HUES48 (cell line): ENCODE measurements at regions not wholly inside any gene's neighbourhood (a gene's known extent, or its start where the extent isn't known, plus 50 kb on each side); places are given as distances from the start of the nearest gene placed in this dataset.

Source experiments
- H3K27ac ChIP-seq: one replicate; pipeline ENCODE4 v1.7.0; 2013; ENCODE audit warnings: low read depth, low read length, inconsistent platforms
- H3K27me3 ChIP-seq: 2 replicates; pipeline ENCODE4 v1.6.1; 2013; ENCODE audit warnings: mild to moderate bottlenecking, low read length; ENCODE audit not compliant: control insufficient read depth, insufficient read depth
- H3K36me3 ChIP-seq: 2 replicates; pipeline ENCODE4 v1.6.1; 2013; ENCODE audit warnings: low read length; ENCODE audit not compliant: control insufficient read depth, insufficient read depth
- H3K4me1 ChIP-seq: 2 replicates; pipeline ENCODE4 v1.6.1; 2013; ENCODE audit warnings: mild to moderate bottlenecking, low read length; ENCODE audit not compliant: control insufficient read depth, insufficient read depth
- H3K4me3 ChIP-seq: 2 replicates; pipeline ENCODE4 v1.5.1; 2013; ENCODE audit warnings: mild to moderate bottlenecking, low read depth, low read length
- H3K9ac ChIP-seq: 2 replicates; pipeline ENCODE4 v1.6.1; 2013; ENCODE audit warnings: mild to moderate bottlenecking, low read depth, low read length, moderate library complexity
- H3K9me3 ChIP-seq: 2 replicates; pipeline ENCODE4 v1.6.1; 2013; ENCODE audit warnings: low read length; ENCODE audit not compliant: control insufficient read depth, insufficient read depth

- Histone ChIP-seq H3K27ac (no peak overlapping the region), H3K9ac (no peak overlapping the region), H3K36me3 (no peaks in the 10 kb centered on the region), H3K27me3 (no peaks in the 10 kb centered on the region), H3K4me3 (no peak overlapping the region), H3K4me1 (no peaks in the 10 kb centered on the region), H3K9me3 (no peaks in the 10 kb centered on the region)
Observed at GRCh38 chr12:17369556-17369955, 720.4 kb downstream of the RERGL start.

- Histone ChIP-seq H3K4me1 (peaks cover 24% of the 10 kb centered on the region), H3K27me3 (0 out of 2 replicates have a peak, but pooled peaks cover 3% of the 10 kb centered on the region), H3K27ac (no peak overlapping the region)
Observed at GRCh38 chr12:17361224-17361623, 728.8 kb downstream of the RERGL start.

DNA sequence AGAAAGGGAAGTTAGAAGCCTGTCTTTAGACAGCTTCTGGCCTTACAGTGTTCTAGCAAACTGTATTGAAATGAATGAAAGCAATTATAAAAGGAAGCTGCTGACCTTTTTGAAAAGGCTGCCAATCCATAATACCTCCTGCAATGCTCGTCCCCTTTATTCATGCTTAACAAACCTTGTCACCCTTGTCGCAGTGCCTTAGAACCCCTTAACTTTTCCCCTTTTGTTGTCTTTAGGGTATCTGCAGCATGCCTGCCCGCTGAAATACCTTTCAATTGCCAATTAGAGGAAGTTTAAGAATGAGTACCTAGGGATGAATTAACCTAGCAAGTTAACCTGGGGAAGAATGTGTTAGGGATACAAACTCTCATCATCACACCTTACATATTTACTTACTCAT is 731.2 kb downstream of the RERGL start:
- H3K36me3 ChIP-seq = no peaks in the 10 kb centered on the region
- H3K4me1 ChIP-seq = peaks cover 24% of the 10 kb centered on the region
- no peak overlapping the region; the same call in 1 of the 2 replicates for H3K4me3 ChIP-seq
- H3K9ac ChIP-seq = no peak overlapping the region
- H3K27me3 ChIP-seq = 0 out of 2 replicates have a peak, but pooled peaks cover 3% of the 10 kb centered on the region
- H3K27ac ChIP-seq = peak overlapping the region; percentile 33
- H3K9me3 ChIP-seq = no peaks in the 10 kb centered on the region

More at GRCh38 chr12:17361224-17361623, 728.8 kb downstream of the RERGL start:
- H3K36me3 ChIP-seq = no peaks in the 10 kb centered on the region
- no peak overlapping the region for H3K4me3 ChIP-seq
- no peaks in the 10 kb centered on the region for H3K9me3 ChIP-seq
- H3K9ac ChIP-seq = no peak overlapping the region

DNA sequence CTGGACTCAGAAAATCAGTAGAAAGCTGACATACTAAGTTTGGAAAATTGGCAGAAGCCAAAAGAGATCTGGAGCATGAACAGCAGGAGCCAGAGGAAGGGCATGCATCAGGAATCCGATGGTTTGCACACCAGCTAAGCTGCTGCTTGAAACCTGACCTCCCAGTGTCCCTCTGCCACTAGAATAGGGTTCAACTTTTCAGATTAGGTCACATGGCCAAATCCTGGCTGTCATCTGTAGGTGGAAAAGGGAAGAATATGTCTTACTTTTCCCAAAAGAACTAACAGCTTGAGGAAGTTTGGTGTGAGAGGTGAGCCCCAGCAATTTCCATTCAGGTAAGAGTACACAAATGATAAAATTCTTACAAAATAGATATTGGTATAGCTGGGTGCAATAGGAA is 732.6 kb downstream of the RERGL start:
- no peak overlapping the region for H3K27ac ChIP-seq
- H3K36me3 ChIP-seq = no peaks in the 10 kb centered on the region
- peaks cover 24% of the 10 kb centered on the region for H3K4me1 ChIP-seq
- H3K9me3 ChIP-seq = no peaks in the 10 kb centered on the region
- H3K27me3 ChIP-seq = 0 out of 2 replicates have a peak, but pooled peaks cover 3% of the 10 kb centered on the region
- H3K9ac ChIP-seq = no peak overlapping the region
- no peak overlapping the region for H3K4me3 ChIP-seq

- Histone ChIP-seq H3K27me3 (no peaks in the 10 kb centered on the region), H3K9ac (no peak overlapping the region)
Observed at GRCh38 chr12:17352164-17352563, 737.8 kb downstream of the RERGL start.

GRCh38 chr12:17348311-17348710 is 741.7 kb downstream of the RERGL start:
- Histone ChIP-seq H3K36me3 (no peaks in the 10 kb centered on the region), H3K4me3 (no peak overlapping the region), H3K27me3 (no peaks in the 10 kb centered on the region), H3K4me1 (no peaks in the 10 kb centered on the region), H3K9ac (no peak overlapping the region), H3K9me3 (no peaks in the 10 kb centered on the region), H3K27ac (no peak overlapping the region)

More at GRCh38 chr12:17352164-17352563, 737.8 kb downstream of the RERGL start:
- Histone ChIP-seq H3K9me3 (no peaks in the 10 kb centered on the region), H3K36me3 (no peaks in the 10 kb centered on the region), H3K4me3 (no peak overlapping the region), H3K27ac (no peak overlapping the region), H3K4me1 (peaks cover 1% of the 10 kb centered on the region; the same call in 1 of the 2 replicates)

DNA sequence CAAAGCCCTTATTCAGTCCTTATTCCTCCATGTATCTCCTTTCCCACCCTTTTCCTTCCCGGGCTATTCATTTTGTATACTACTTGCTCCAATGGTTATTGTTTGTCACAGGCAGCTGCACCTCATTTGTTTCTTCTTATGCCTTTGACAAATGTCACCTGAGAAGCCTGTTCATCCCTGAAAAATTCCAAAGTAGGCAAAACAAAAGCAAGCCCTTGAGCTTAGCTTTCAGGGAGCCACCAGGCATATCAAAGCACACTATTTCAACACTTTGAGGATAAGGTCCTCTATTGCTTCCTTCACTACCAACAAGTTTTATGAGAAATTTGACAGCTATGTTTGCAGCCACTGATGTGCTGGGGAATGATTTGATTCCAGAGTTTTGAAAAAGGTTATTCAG is 738.7 kb upstream of the LMO3 start:
- no peak overlapping the region for H3K4me3 ChIP-seq
- H3K4me1 ChIP-seq = peaks cover 21% of the 10 kb centered on the region
- H3K9ac ChIP-seq = no peak overlapping the region
- no peak overlapping the region for H3K27ac ChIP-seq
- H3K36me3 ChIP-seq = no peaks in the 10 kb centered on the region
- H3K9me3 ChIP-seq = no peaks in the 10 kb centered on the region
- H3K27me3 ChIP-seq = no peaks in the 10 kb centered on the region

GRCh38 chr12:17342381-17342961 is 736.5 kb upstream of the LMO3 start:
- H3K9me3 ChIP-seq = no peaks in the 10 kb centered on the region
- no peak overlapping the region for H3K9ac ChIP-seq
- no peaks in the 10 kb centered on the region for H3K27me3 ChIP-seq
- peaks cover 21% of the 10 kb centered on the region for H3K4me1 ChIP-seq
- H3K36me3 ChIP-seq = no peaks in the 10 kb centered on the region
- no peak overlapping the region for H3K4me3 ChIP-seq
- H3K27ac ChIP-seq = no peak overlapping the region

DNA sequence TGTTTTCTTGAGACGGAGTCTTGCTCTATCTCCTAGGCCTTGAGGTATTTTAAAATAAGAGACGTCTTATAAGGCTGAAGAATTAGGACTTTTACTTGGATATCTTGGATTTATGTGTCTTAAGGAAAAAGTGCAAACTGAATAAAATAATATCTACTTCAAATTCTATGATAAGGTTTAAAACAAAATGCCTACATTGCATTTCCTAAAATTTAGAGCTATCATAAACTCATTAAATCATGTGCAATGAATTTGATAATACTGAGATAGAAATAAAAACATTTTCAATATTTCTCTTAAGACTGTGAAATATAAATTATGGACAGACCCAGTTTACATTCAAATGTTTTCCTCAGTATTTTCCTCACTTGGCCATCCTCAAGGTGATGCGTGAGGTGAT is 729.5 kb upstream of the LMO3 start:
- H3K27ac ChIP-seq = no peak overlapping the region
- H3K4me3 ChIP-seq = no peak overlapping the region
- peaks cover 4% of the 10 kb centered on the region for H3K4me1 ChIP-seq
- H3K9ac ChIP-seq = no peak overlapping the region
- H3K27me3 ChIP-seq = no peaks in the 10 kb centered on the region
- H3K9me3 ChIP-seq = no peaks in the 10 kb centered on the region
- H3K36me3 ChIP-seq = no peaks in the 10 kb centered on the region

- H3K9ac ChIP-seq = no peak overlapping the region
- no peaks in the 10 kb centered on the region for H3K27me3 ChIP-seq
- H3K27ac ChIP-seq = no peak overlapping the region
- no peaks in the 10 kb centered on the region for H3K36me3 ChIP-seq
- H3K4me1 ChIP-seq = peaks cover 4% of the 10 kb centered on the region; the same call in 1 of the 2 replicates
- no peaks in the 10 kb centered on the region for H3K9me3 ChIP-seq
- H3K4me3 ChIP-seq = no peak overlapping the region
Observed at GRCh38 chr12:17334784-17335183, 728.8 kb upstream of the LMO3 start.

- H3K4me3 ChIP-seq = no peak overlapping the region
- no peak overlapping the region for H3K9ac ChIP-seq
- H3K27ac ChIP-seq = no peak overlapping the region
- no peaks in the 10 kb centered on the region for H3K27me3 ChIP-seq
- peaks cover 4% of the 10 kb centered on the region; the same call in 1 of the 2 replicates for H3K4me1 ChIP-seq
- H3K9me3 ChIP-seq = no peaks in the 10 kb centered on the region
- no peaks in the 10 kb centered on the region for H3K36me3 ChIP-seq
Observed at GRCh38 chr12:17333287-17333686, 727.3 kb upstream of the LMO3 start.
